Duodenal mucosa (tissue), 2 donors: ENCODE measurements at regions not wholly inside any gene's neighbourhood (a gene's known extent, or its start where the extent isn't known, plus 50 kb on each side); places are given as distances from the start of the nearest gene placed in this dataset.

Experiments used
- H3K27ac ChIP-seq: one replicate; pipeline ENCODE4 v1.7.0; 2013; ENCODE audit warnings: low read depth, low read length
- H3K27me3 ChIP-seq, 2 donors: one replicate each; pipeline ENCODE4 v1.7.0; 2013; ENCODE audit warnings: low read length in 2 of 2, control low read depth in 1 of 2; ENCODE audit not compliant: insufficient read depth in 2 of 2, control insufficient read depth in 1 of 2
- H3K36me3 ChIP-seq, 2 donors: one replicate each; pipeline ENCODE4 v1.7.0; 2013; ENCODE audit warnings: low read length in 2 of 2, control low read depth in 1 of 2; ENCODE audit not compliant: insufficient read depth in 2 of 2, control insufficient read depth in 1 of 2
- H3K4me1 ChIP-seq, 2 donors: one replicate each; pipeline ENCODE4 v1.7.0; 2013; ENCODE audit warnings: low read length in 2 of 2, control low read depth in 1 of 2; ENCODE audit not compliant: insufficient read depth in 2 of 2, control insufficient read depth in 1 of 2
- H3K4me3 ChIP-seq, 2 donors: one replicate each; pipeline ENCODE4 v1.7.0; 2013; ENCODE audit warnings: low read length in 2 of 2, low read depth in 1 of 2
- H3K9ac ChIP-seq, 2 donors: one replicate each; pipeline ENCODE4 v1.7.0; 2013; ENCODE audit warnings: low read length in 2 of 2, low read depth in 1 of 2
- H3K9me3 ChIP-seq, 2 donors: one replicate each; pipeline ENCODE4 v1.7.0; 2013; ENCODE audit warnings: low read length in 2 of 2, control low read depth in 1 of 2; ENCODE audit not compliant: control insufficient read depth in 1 of 2

DNA sequence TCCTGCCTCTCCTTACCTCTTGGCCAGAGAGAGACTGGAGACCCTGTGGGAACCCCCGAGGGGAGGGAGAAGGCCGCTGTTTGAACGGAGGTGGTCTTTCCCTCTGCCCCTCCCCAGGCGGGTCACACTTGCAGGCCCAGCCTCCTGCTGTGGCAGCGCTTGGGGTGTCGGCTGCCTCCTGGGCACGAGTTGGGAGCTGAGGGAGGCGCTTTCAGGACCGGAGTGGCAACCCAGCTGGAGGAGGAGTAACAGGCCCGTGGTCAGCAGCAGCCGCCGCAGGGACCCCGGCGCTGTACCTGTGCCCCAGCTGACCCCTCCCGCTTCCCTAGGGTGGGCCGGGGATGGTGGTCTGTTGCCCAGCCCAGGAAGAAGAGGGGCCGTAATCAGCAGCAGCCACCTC lies 278.3 kb downstream of the SEC14L1 start:
- Histone ChIP-seq H3K27ac (no peak overlapping the region), H3K4me3 (no peak overlapping the region), H3K9ac (no peak overlapping the region), H3K36me3 (peaks cover 4 to 16% of the 10 kb centered on the region in 2 donors), H3K9me3 (no peaks in the 10 kb centered on the region), H3K27me3 (no peaks in the 10 kb centered on the region), H3K4me1 (peaks cover 15 to 34% of the 10 kb centered on the region in 2 donors)

GRCh38 chr17:77419547-77420094 lies 278.9 kb downstream of the SEC14L1 start:
- H3K36me3 ChIP-seq, result peaks cover 4 to 16% of the 10 kb centered on the region in 2 donors
- H3K27me3 ChIP-seq, result no peaks in the 10 kb centered on the region
- H3K9ac ChIP-seq, result no peak overlapping the region
- no peaks in the 10 kb centered on the region for H3K9me3 ChIP-seq
- H3K27ac ChIP-seq, result no peak overlapping the region
- H3K4me1 ChIP-seq, result peaks cover 20 to 39% of the 10 kb centered on the region in 2 donors
- H3K4me3 ChIP-seq, result no peak overlapping the region

DNA sequence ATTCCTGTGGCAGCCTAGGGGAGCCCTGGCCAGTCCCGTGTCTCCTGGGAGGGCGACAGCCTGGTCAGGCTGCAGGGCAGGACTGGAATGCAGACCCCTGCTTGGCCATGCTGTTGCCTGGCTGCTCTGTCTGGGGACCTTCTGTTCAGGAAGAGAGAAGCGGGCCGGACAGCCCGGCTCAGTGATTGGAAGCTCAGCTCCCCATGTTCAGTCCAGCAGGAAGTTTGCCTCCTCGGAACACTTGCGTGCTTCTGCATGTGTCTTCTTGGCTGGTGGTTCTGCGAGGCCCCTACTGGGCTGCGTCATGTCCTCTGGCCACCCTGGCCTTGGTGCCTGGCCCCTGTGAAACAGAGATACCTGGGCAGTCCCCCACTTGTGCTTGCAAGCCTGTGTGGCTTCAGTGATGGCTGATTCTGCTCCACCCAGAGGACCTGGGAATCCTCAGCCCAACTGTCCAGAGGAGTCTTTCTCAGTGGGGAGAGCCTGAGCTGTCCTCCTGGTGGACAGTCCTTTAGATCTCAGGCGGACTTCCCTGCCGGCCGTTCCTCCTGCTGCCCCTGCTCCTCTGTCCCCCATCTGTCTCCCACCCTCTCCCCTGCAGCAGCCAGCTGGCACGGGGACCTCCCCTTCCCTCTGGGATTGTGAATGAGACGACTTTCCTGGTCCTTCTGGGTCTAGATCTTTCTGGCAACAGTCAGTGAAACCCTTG lies 279.5 kb downstream of the SEC14L1 start:
- Histone ChIP-seq H3K4me3 (peak overlapping the region in 1 of 2 donors; percentile 13), H3K9me3 (no peaks in the 10 kb centered on the region), H3K27ac (peak overlapping the region; percentile 68), H3K9ac (no peak overlapping the region), H3K4me1 (peaks cover 24 to 43% of the 10 kb centered on the region in 2 donors), H3K36me3 (peaks cover 4 to 16% of the 10 kb centered on the region in 2 donors), H3K27me3 (no peaks in the 10 kb centered on the region)

GRCh38 chr17:77420804-77421629 lies 280.2 kb downstream of the SEC14L1 start:
- peaks cover under 1 to 15% of the 10 kb centered on the region in 2 donors for H3K36me3 ChIP-seq
- no peaks in the 10 kb centered on the region for H3K27me3 ChIP-seq
- H3K4me3 ChIP-seq, result peak overlapping the region in 1 of 2 donors; percentile 13
- H3K9me3 ChIP-seq, result no peaks in the 10 kb centered on the region
- peak overlapping the region; percentile 37 for H3K27ac ChIP-seq
- peaks cover 32 to 50% of the 10 kb centered on the region in 2 donors for H3K4me1 ChIP-seq
- peak overlapping the region in 1 of 2 donors; percentile 15 for H3K9ac ChIP-seq

DNA sequence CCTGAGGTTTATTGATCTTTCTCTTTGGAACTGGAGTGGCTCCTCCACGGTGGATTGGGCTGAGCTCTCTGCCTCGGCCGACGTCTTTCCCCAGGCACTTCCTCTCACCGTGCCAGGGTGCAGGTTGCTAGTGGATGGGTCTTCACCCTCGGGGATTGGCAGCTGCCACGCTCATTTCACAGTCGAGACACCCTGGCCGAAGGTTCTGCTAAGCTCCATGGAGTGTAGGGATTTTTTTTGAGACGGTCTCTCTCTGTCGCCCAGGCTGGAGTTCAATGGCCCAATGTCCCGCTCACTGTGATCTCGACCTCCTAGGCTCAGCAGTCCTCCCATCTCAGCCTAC lies 280.8 kb downstream of the SEC14L1 start:
- H3K4me3 ChIP-seq, result no peak overlapping the region
- H3K9ac ChIP-seq, result peak overlapping the region in 1 of 2 donors; percentile 15
- peaks cover 37 to 56% of the 10 kb centered on the region in 2 donors for H3K4me1 ChIP-seq
- peaks cover 0 to 9% of the 10 kb centered on the region in 2 donors for H3K36me3 ChIP-seq
- H3K27ac ChIP-seq, result peak overlapping the region; percentile 37
- no peaks in the 10 kb centered on the region for H3K27me3 ChIP-seq
- H3K9me3 ChIP-seq, result no peaks in the 10 kb centered on the region

DNA sequence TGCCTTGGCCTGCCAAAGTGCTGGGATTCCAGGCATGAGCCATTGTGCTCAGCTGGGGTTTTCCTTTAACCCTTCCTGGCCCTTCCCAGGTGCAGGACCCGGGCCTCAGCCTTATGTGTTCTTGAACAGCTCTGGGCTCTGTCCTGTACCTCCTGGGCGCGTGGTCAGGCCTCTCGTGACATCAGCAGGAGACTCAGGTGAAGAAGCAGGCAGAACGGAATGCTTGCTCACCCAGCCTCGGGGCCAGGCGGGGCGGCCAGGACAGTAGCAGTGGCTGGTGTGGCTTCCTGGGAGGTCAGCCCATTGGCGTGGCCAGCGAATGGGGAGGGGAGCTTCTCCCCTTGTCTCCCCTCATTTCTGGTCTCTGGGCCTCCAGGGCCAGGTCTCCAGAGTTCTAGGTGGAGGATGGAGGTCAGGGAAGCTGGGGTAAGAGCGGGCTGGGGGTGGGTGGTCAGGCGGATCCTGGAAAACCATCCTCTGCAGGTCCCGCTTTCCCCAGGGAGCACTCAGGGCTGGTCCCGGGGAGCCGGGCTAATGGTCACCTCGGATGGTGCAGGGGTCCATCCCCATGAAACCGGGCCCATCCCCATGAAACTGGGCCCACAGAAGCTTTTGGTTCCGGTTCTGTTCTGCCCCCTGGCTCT lies 281.5 kb downstream of the SEC14L1 start:
- no peak overlapping the region for H3K9ac ChIP-seq
- H3K4me1 ChIP-seq, result peaks cover 43 to 62% of the 10 kb centered on the region in 2 donors
- no peaks in the 10 kb centered on the region for H3K27me3 ChIP-seq
- H3K9me3 ChIP-seq, result no peaks in the 10 kb centered on the region
- H3K36me3 ChIP-seq, result peaks cover 0 to 8% of the 10 kb centered on the region in 2 donors
- H3K4me3 ChIP-seq, result no peak overlapping the region
- H3K27ac ChIP-seq, result no peak overlapping the region

GRCh38 chr17:77422748-77423113 lies 282.0 kb downstream of the SEC14L1 start:
- Histone ChIP-seq H3K36me3 (peaks cover 0 to 11% of the 10 kb centered on the region in 2 donors), H3K4me1 (peaks cover 47 to 67% of the 10 kb centered on the region in 2 donors), H3K9ac (no peak overlapping the region), H3K27me3 (no peaks in the 10 kb centered on the region), H3K27ac (no peak overlapping the region), H3K9me3 (no peaks in the 10 kb centered on the region), H3K4me3 (no peak overlapping the region)

- peak overlapping the region; percentile 75 for H3K27ac ChIP-seq
- H3K9ac ChIP-seq, result no peak overlapping the region
- no peaks in the 10 kb centered on the region for H3K9me3 ChIP-seq
- no peak overlapping the region for H3K4me3 ChIP-seq
- peaks cover 0 to 10% of the 10 kb centered on the region in 2 donors for H3K36me3 ChIP-seq
- H3K27me3 ChIP-seq, result no peaks in the 10 kb centered on the region
- peaks cover 58 to 78% of the 10 kb centered on the region in 2 donors for H3K4me1 ChIP-seq
These were observed 283.1 kb downstream of the SEC14L1 start for GRCh38 chr17:77423589-77424451.

DNA sequence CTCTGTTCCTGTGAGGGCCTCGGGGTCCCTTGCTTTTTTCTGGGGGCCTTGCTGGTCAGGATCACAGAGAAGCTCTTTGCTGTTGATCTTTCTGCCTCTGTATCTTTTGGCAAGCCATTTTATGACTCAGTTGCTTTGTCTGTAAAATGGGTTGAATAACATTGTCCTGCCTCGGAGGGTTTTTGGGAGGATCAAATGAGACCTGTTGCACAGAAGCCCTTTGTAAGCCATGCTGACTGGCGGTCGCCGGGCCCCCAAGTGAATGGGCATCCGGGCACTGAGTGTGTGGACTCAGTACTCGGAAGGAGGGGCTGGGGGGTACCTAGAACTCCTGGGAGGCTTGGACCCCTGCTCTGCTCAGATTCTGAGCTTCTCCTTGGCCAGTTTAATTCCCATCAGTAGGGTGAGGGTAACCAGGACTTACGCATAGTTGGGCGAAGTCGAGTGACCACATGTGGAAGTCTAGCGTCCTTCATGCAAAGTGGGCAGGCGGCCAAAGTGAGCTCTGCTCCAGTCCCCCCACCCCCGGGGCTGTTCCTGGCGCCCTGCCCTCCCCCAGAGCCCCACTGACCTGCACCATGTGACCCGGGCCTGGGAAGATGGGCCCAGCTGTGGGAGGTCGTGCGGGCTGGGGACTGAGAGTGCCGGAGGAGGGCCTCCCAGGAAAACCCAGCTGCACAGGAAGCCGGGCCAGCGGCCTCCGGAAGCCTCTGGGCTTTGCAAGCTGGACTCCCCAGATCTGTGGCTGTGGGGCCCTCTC lies 284.0 kb downstream of the SEC14L1 start:
- Histone ChIP-seq H3K4me1 (peaks cover 68 to 80% of the 10 kb centered on the region in 2 donors), H3K9me3 (no peaks in the 10 kb centered on the region), H3K36me3 (peaks cover 0 to 8% of the 10 kb centered on the region in 2 donors), H3K27ac (peak overlapping the region; percentile 75), H3K9ac (no peak overlapping the region), H3K4me3 (no peak overlapping the region), H3K27me3 (no peaks in the 10 kb centered on the region)
